ENCODE measurements at regions not wholly inside any gene's neighbourhood (a gene's known extent, or its start where the extent isn't known, plus 50 kb on each side); places are given as distances from the start of the nearest gene placed in this dataset.

DNA sequence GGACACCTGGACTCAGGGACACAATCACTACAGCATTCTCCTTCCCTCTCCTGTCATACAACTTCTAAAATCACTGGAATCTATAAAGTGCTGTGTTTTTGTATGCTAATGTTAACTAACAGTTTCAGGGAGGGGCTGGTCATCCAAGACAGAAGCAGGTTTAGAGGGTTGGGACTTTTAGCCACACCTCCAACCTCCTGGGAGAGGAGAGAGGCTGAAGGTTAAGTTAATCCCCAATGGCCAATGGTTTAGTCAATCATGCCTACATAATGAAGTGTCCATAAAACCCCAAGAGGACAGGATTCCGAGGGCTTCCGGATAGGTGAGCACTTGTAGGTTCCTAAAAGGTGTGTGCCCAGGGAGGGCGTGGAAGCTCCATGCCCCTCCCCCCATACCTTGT is 219.3 kb upstream of the CTNNB1 start:
- DNase-seq (ENCODE audit: low read depth): no peak
- no peak overlapping the region for H3K4me3 ChIP-seq (ENCODE audit: low read depth, low read length)
- TF ChIP-seq, protein P1, sequence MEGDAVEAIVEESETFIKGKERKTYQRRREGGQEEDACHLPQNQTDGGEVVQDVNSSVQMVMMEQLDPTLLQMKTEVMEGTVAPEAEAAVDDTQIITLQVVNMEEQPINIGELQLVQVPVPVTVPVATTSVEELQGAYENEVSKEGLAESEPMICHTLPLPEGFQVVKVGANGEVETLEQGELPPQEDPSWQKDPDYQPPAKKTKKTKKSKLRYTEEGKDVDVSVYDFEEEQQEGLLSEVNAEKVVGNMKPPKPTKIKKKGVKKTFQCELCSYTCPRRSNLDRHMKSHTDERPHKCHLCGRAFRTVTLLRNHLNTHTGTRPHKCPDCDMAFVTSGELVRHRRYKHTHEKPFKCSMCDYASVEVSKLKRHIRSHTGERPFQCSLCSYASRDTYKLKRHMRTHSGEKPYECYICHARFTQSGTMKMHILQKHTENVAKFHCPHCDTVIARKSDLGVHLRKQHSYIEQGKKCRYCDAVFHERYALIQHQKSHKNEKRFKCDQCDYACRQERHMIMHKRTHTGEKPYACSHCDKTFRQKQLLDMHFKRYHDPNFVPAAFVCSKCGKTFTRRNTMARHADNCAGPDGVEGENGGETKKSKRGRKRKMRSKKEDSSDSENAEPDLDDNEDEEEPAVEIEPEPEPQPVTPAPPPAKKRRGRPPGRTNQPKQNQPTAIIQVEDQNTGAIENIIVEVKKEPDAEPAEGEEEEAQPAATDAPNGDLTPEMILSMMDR (conservative IDR thresholded peaks at IDR 0.05; ENCODE audit: low read depth, low read length): no peak

DNA sequence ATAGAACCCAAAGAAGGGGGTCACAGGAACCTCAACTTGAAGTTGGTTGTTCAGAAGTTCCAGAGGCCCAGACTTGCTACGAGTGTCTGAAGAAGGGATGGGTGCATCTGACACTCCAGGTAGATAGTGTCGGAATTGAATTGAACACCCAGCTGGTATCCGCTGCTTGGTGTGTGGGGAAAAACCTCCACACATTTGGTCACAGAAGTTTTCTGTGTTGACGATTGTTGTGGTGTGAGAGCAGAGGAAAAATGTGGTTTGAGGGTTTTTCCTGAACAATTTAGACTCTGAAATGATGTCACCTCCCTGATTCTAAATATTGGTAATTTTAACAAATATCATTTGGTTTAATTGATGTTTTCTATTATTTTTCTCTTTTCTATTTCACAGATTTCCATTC is 218.8 kb upstream of the CTNNB1 start:
- DNase-seq (ENCODE audit: low read depth): no peak
- no peak overlapping the region for H3K4me3 ChIP-seq (ENCODE audit: low read depth, low read length)
- TF ChIP-seq, protein P1 (conservative IDR thresholded peaks at IDR 0.05; ENCODE audit: low read depth, low read length): no peak

DNA sequence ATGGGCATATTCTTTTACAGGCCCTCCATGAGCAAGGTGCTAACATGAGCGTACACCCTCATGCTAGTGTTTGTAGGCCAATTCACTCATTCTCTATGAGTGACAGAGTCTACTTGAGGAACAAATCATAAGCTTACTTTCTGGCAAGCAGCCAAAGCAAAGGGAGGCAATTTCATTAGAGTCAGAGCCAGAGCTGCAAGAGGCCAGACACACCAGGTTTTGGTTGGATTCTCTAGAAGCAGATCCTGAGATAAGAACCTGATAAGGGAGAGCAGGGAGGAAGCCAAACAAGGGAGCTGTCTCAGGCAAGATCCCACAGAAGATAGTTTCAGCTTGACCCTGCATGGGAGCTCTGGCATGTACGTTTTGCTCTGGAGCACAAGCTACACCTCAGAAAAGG is 214.1 kb upstream of the CTNNB1 start:
- TF ChIP-seq, protein P1 (conservative IDR thresholded peaks at IDR 0.05; ENCODE audit: low read depth, low read length): no peak
- no peak for DNase-seq (ENCODE audit: low read depth)
- H3K4me3 ChIP-seq (ENCODE audit: low read depth, low read length): no peak overlapping the region

DNA sequence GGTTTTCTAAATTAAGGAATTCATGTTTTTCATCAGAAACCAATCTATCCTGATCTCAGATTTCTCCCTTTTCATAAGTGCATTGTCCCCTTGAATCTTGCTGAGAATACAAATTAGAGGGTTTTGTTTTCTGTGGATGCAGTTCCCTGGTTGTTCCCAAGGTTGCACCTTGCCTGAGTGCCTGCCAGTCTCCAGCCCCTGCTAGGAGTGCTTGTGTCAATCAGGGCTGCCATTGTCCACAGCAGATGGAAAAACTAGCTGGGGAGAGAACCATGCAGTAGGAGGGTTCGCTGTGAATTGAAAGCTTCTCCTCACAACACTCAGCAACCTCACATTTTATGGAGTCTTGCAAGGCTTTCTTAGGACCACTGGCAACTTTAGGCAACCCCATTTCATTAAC is 210.8 kb upstream of the CTNNB1 start:
- H3K4me3 ChIP-seq (ENCODE audit: low read depth, low read length): no peak overlapping the region
- no peak for DNase-seq (ENCODE audit: low read depth)
- TF ChIP-seq, protein P1 (conservative IDR thresholded peaks at IDR 0.05; ENCODE audit: low read depth, low read length): no peak

DNA sequence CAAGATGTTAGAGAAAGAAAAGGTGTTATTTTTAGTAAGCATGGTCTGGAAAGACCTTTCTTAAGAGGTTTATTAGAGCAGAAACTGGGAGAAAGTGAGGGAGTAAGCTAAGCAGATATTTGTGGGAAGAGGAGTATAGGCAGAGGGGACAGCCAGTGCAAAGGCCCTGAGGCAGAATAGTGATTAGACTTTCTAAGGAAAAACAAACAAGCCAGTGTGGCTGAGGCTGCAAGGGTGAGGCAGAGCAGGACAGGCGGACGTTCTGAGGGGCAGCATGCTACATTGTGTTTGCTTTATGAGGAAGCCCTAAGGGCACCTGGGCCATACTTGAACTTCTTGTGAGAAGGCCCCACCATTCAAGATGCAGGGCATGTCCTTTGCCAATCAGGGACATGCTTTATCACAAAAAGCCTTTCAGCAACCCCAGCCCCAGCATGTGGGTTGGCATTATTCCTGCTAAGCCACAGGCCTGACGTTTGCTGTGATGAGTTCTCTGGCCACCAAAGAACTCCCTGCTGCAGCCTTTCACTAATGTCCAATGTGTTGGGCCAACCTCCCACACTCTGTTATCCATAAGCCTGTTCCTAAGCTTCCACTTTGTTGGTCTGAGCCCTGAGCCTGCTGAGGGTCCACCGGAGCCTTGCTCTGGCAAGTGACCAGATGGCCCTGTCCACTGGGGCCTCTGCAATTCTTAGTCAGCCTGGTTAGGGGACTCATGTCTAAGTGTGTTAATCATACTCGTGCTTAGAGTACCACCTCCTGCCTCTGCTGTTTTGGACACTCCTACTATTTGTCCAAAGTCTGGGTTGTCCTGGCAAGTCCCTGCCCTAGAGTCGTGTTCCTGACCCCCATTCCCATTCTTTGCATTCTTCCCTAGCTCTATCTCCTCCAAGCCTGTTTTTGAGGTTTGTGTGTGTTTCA is 209.9 kb upstream of the CTNNB1 start:
- H3K4me3 ChIP-seq (ENCODE audit: low read depth, low read length): no peak overlapping the region
- TF ChIP-seq, protein P1 (conservative IDR thresholded peaks at IDR 0.05; ENCODE audit: low read depth, low read length): no peak
- peak; percentile 49 for DNase-seq (ENCODE audit: low read depth)

DNA sequence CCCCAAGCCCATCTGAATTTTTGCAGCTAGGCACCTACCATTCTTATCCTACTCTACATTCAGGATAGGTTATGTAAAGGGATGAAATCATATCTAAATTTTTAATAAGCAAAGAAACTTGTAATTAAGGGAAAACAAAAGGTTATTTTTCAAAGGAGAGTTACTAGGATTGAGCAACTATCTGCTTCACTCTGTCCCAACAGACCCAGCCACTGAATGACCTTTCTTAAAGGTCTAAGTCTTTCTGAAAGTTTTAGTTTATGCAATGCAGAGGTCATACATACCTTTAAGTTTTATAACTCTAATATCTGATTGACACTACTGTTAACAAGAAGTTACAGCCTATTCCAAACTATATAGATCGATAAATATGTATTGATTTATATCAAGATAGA is 209.2 kb upstream of the CTNNB1 start:
- DNase-seq (ENCODE audit: low read depth): peak; percentile 59
- H3K4me3 ChIP-seq (ENCODE audit: low read depth, low read length): no peak overlapping the region
- TF ChIP-seq, protein P1 (conservative IDR thresholded peaks at IDR 0.05; ENCODE audit: low read depth, low read length): no peak

DNA sequence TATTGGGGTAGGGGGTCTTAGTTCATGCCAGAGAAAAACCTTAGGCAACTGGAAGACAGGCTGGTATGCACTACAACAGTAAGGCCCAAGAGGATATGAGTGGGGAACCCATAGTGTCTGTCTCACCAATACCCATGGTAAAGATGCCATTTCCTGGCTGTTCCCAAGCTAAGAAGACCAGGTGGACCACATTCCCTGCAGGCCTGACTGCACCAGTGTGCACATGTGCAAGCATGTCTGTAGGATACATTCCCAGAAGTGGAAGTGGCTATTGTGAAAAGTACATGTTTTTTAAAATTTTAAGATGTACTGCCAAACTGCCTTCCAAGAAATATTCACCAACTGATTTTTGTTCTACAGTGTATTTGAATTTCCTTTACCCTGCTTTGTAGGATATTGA is 207.3 kb upstream of the CTNNB1 start:
- H3K4me3 ChIP-seq (ENCODE audit: low read depth, low read length): no peak overlapping the region
- TF ChIP-seq, protein P1 (conservative IDR thresholded peaks at IDR 0.05; ENCODE audit: low read depth, low read length): no peak
- DNase-seq (ENCODE audit: low read depth): no peak

Measured in choroid plexus epithelial cell (primary cell).